Nephron progenitor cell (in vitro differentiated cells): ENCODE measurements at regions not wholly inside any gene's neighbourhood (a gene's known extent, or its start where the extent isn't known, plus 50 kb on each side); places are given as distances from the start of the nearest gene placed in this dataset.

Source experiments
- DNase-seq: peaks from one replicate; pipeline ENCODE4 v3.0.0; 2021
- H3K27ac Mint-ChIP-seq: 2 replicates; pipeline ENCODE4 v1.8.0; 2021; ENCODE audit warnings: mild to moderate bottlenecking, moderate library complexity, mixed read lengths
- H3K27me3 Mint-ChIP-seq: 2 replicates; pipeline ENCODE4 v1.8.0; 2021; ENCODE audit warnings: mild to moderate bottlenecking, low read depth, mixed read lengths; ENCODE audit not compliant: poor library complexity
- H3K36me3 Mint-ChIP-seq: 2 replicates; pipeline ENCODE4 v1.8.0; 2021; ENCODE audit warnings: low read depth, mixed read lengths
- H3K4me1 Mint-ChIP-seq: 2 replicates; pipeline ENCODE4 v1.8.0; 2021; ENCODE audit warnings: mixed read lengths
- H3K4me3 Mint-ChIP-seq: 2 replicates; pipeline ENCODE4 v1.8.0; 2021; ENCODE audit warnings: mild to moderate bottlenecking, moderate library complexity, mixed read lengths
- H3K9me3 Mint-ChIP-seq: 2 replicates; pipeline ENCODE4 v1.8.0; 2021; ENCODE audit warnings: mild to moderate bottlenecking, moderate library complexity, mixed read lengths
- TF ChIP-seq, protein P1 (sequence below): fragments of 200-600 bp; sonication (generic); IDR thresholded peaks from 2 replicates; pipeline ENCODE4 v1.5.0; 2021; ENCODE audit warnings: antibody characterized with exemption

DNA sequence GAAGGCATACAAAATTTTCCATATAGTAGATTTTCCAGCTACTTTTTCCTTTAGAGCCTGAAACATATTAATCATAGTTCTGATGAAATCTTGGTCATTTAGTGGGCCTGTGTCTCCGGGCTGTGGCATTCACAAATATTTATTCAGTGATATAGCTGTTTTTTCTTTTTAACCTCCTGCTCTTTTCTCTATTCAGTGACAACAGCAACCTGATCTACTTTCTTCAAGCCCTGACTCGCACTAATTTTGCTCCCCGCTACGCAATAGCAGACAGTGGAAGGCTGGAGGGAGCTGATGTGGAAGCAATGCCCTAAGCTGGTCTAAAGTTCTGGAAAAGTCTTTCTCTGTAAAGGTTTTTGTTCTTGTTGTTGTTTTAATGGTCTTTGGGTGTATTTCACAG is 289.7 kb downstream of the SLITRK6 start:
- Mint-ChIP-seq H3K27ac (no peak overlapping the region), H3K36me3 (no peaks in the 10 kb centered on the region), H3K4me1 (peaks cover 8% of the 10 kb centered on the region), H3K4me3 (no peak overlapping the region), H3K27me3 (no peaks in the 10 kb centered on the region), H3K9me3 (no peaks in the 10 kb centered on the region)
- TF ChIP-seq, protein P1, sequence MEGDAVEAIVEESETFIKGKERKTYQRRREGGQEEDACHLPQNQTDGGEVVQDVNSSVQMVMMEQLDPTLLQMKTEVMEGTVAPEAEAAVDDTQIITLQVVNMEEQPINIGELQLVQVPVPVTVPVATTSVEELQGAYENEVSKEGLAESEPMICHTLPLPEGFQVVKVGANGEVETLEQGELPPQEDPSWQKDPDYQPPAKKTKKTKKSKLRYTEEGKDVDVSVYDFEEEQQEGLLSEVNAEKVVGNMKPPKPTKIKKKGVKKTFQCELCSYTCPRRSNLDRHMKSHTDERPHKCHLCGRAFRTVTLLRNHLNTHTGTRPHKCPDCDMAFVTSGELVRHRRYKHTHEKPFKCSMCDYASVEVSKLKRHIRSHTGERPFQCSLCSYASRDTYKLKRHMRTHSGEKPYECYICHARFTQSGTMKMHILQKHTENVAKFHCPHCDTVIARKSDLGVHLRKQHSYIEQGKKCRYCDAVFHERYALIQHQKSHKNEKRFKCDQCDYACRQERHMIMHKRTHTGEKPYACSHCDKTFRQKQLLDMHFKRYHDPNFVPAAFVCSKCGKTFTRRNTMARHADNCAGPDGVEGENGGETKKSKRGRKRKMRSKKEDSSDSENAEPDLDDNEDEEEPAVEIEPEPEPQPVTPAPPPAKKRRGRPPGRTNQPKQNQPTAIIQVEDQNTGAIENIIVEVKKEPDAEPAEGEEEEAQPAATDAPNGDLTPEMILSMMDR = no peak
- DNase-seq = no peak

DNA sequence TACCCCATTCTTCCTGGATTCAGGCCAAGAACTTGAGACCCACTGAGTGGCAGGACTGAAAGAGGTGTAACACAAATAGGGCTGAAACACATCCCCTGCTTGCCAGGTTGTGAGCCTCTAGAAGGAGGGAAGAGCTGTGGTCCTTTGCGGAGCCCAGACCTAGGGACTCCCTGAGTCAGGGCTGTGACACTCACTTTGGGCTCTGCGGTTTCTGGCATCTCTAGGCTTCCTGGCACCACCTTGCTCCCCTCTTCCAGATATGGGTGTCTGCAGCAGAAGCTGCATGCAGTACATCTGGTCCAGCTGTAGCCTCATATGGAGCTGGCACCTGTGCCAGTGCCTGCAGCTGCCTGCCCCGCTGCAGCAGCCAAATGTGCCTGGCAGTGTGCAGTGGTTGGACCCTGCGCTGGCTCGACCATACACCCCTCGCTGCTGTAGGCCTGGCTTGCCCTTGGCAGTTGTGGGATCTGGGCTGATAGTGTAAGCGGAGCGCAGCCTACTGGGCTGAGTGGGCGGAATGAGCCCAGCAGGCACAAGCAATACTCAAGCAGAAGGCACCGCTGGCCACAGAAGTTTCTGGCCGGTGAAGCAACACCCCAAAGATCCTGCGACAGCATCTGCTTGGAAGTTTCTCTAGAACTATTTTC is 290.4 kb downstream of the SLITRK6 start:
- no peak for DNase-seq
- no peaks in the 10 kb centered on the region for H3K27me3 Mint-ChIP-seq

DNA sequence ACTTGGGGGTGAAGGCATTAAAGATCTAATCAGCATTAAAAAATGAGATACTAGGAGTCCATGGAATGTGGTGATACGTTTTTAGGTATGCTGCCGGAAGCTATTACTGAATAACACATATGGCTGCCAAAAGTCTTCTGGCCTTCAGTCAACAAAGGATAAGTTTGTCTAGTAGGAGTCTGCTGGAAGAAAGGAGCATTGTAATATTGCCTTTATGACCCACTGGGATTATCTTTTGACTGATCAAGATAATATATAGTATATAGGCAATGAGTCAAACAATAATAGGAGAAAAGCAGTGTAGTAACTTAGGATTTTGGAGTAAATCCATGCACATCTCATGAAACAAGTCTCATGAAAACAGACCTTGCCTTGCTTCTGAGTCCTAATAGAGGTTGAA is 295.4 kb downstream of the SLITRK6 start:
- H3K27me3 Mint-ChIP-seq = no peaks in the 10 kb centered on the region
- no peak for DNase-seq
- TF ChIP-seq, protein P1 = no peak
- no peak overlapping the region for H3K27ac Mint-ChIP-seq
- no peaks in the 10 kb centered on the region for H3K4me1 Mint-ChIP-seq
- no peaks in the 10 kb centered on the region for H3K36me3 Mint-ChIP-seq
- no peaks in the 10 kb centered on the region for H3K9me3 Mint-ChIP-seq
- no peak overlapping the region for H3K4me3 Mint-ChIP-seq

More for the DNA sequence above, 290.4 kb downstream of the SLITRK6 start:
- Mint-ChIP-seq H3K4me3 (no peak overlapping the region), H3K4me1 (peaks cover 8% of the 10 kb centered on the region), H3K9me3 (no peaks in the 10 kb centered on the region), H3K36me3 (no peaks in the 10 kb centered on the region), H3K27ac (no peak overlapping the region)
- TF ChIP-seq, protein P1 = no peak

DNA sequence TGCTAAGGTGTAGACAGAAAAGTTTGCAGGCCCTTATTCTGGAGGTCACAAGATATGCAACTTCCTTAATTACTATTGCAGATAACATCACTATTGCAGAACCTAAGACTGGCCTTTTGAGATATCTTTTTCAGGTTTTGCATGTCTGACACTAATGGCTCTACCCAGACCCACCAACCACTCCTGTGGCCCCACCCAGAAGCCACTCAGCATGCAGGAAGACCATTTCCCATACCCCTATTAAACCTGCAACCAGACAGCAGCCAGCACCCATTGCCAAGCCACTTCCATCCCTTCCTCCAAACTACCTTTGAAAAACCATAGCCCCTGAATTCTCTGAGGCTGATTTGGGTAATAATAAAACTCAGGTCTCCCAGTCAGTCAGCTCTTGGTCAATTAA is 297.6 kb downstream of the SLITRK6 start:
- H3K27ac Mint-ChIP-seq = no peak overlapping the region
- no peaks in the 10 kb centered on the region for H3K9me3 Mint-ChIP-seq
- no peak for DNase-seq
- no peaks in the 10 kb centered on the region for H3K27me3 Mint-ChIP-seq
- H3K36me3 Mint-ChIP-seq = no peaks in the 10 kb centered on the region
- TF ChIP-seq, protein P1 = no peak
- no peaks in the 10 kb centered on the region for H3K4me1 Mint-ChIP-seq
- H3K4me3 Mint-ChIP-seq = no peak overlapping the region

GRCh38 chr13:85500696-85501256 is 298.4 kb downstream of the SLITRK6 start:
- peaks cover 4% of the 10 kb centered on the region for H3K9me3 Mint-ChIP-seq
- no peaks in the 10 kb centered on the region for H3K27me3 Mint-ChIP-seq
- no peaks in the 10 kb centered on the region for H3K4me1 Mint-ChIP-seq
- no peak for DNase-seq
- H3K27ac Mint-ChIP-seq = no peak overlapping the region
- H3K36me3 Mint-ChIP-seq = no peaks in the 10 kb centered on the region
- no peak overlapping the region for H3K4me3 Mint-ChIP-seq
- TF ChIP-seq, protein P1 = no peak

GRCh38 chr13:85498774-85499173 is 300.4 kb downstream of the SLITRK6 start:
- no peak overlapping the region for H3K4me3 Mint-ChIP-seq

More at GRCh38 chr13:85498774-85499173, 300.4 kb downstream of the SLITRK6 start:
- Mint-ChIP-seq H3K27ac (no peak overlapping the region), H3K27me3 (no peaks in the 10 kb centered on the region), H3K9me3 (peaks cover 4% of the 10 kb centered on the region), H3K4me1 (no peaks in the 10 kb centered on the region), H3K36me3 (no peaks in the 10 kb centered on the region)
- no peak for DNase-seq
- TF ChIP-seq, protein P1 = no peak
